ENCODE measurements at regions not wholly inside any gene's neighbourhood (a gene's known extent, or its start where the extent isn't known, plus 50 kb on each side); places are given as distances from the start of the nearest gene placed in this dataset.

DNA sequence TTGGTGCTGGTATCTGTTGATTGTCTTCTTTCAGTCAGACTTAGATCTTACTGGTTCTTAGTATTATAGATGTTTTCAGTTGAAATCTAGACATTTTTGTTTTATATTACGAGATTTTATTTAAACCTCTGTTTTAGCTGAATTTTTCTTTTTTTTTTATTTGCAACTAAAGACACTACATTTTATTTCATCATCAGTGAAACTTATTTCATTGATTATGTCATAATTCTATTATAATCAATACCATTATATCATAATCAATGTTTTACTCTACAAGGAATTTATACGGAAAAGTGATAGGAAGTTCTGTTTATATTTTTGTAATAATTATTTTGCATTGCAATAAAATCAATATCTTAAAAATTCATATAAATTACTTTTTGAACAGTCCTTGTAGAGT lies 477.4 kb upstream of the MDFIC2 start:
- no peak for DNase-seq

DNA sequence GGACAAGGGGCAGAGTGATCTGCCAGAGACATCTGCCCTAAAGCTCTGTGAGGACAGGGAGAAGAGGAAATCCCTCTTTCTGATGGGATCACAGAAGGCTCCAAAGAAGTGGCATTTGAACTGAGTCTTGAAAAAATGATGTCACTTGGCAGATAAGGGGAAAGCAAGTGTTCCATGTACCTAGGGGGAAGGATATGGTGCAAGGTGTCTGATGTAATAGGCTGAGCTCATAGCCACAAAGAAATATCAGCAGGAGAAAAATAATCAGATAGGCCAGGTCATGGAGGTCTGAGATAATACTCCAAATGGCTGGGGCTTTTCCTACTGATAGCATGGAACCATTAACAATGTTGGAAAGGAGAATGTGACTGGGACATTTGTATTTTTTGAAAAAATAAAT lies 468.4 kb upstream of the MDFIC2 start:
- DNase-seq: no peak

- no peak for DNase-seq
Measured at GRCh38 chr3:70779296-70779695, 466.9 kb upstream of the MDFIC2 start.

DNA sequence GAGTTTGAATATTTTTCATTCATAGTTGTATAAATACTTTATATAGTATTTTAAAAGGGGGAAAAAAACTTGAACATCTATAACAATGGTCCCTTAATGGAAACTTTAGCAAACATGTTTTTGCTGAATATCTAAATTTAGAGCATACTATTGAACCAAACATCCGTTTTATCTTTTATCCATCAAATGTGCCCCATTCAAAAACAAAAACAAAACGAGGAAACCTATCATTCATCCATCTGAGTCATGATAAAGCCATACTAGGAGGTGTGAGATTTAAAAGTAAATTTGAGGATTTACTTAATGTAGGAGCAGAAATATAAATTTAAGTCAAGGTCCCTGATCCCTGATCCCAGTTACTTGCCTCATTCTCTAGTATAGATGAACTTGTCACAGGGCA lies 463.6 kb upstream of the MDFIC2 start:
- no peak for DNase-seq

DNA sequence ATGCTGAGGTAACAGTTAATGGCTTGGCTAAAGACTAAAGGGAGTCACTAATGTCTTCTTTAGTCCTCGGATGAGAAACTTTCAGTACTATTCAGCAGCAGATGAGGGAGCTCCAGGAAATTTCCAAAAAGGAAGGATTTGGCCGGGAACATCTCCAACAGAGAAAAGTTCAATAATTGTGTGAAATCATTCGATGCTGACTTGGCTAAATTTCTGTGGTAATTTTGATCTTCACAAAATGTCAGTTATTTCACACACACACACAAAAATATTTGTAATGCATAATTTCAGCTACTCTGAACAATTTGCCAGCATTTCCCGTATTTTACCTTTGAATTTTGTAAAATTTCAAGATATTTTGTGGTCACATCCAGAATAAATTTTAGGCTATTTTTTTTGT lies 462.8 kb upstream of the MDFIC2 start:
- no peak for DNase-seq

DNA sequence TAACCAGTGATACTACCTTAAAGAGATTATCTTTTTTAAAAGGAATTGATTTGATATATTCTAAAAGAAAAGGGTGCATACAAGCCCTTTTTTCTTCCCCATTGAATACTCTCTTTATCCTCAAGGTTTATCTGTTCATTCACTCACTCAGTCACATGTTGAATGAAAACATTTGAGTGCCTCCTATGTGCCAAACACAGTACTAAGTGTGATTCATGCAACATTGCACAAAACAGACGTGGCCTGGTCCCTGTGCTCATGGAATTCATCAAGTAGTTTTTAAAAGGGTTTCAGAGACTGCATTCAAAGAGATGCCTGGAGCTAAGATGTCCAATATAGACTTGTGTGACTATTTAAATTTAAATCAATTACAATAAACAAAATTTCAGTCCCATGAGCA lies 462.2 kb upstream of the MDFIC2 start:
- DNase-seq: no peak

GRCh38 chr3:70771426-70772147 lies 459.1 kb upstream of the MDFIC2 start:
- DNase-seq: no peak

- DNase-seq: no peak
Measured at GRCh38 chr3:70770650-70771049, 458.2 kb upstream of the MDFIC2 start.

- no peak for DNase-seq
Measured at GRCh38 chr3:70766301-70766700, 453.9 kb upstream of the MDFIC2 start.

DNA sequence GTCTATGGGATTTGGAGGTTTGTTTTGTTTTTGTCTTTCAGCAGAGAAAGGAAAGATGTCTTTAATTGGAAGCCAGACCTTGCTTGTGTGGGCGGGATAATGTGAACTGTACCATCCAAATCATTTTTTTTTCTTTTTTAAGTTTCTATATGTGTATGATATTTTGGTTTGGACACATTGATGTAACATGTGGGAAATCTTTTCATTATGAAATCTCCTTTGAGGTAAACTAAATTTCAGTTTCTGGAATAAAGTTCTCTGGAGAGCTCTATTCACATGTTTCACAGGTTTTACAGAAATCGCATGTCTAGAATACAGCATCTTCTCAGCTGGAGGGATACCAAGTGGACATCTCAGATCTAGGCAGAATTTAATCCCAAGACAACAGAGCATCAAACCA lies 451.5 kb upstream of the MDFIC2 start:
- DNase-seq: no peak

GRCh38 chr3:70757658-70758057 lies 445.2 kb upstream of the MDFIC2 start:
- no peak for DNase-seq

GRCh38 chr3:70755526-70755925 lies 443.1 kb upstream of the MDFIC2 start:
- DNase-seq: no peak

DNA sequence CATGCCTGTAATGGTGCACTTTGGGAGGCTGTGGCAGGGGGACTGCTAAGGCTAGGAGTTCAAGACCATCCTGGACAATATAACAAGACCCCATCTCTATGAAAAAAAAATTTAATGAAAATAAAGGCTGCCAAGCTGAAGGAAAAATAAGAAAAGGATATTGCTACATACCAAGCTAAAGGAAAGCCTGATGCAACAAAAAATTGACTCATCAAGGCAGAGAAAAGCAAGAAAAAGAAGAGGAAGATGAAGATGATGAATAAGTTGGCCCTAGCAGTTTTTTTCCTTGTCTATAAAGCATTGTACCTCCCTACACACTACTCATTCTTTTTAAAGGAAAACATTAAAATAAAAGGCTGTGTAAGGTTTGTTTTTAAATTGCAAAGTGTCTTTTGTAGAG lies 441.9 kb upstream of the MDFIC2 start:
- no peak for DNase-seq

DNA sequence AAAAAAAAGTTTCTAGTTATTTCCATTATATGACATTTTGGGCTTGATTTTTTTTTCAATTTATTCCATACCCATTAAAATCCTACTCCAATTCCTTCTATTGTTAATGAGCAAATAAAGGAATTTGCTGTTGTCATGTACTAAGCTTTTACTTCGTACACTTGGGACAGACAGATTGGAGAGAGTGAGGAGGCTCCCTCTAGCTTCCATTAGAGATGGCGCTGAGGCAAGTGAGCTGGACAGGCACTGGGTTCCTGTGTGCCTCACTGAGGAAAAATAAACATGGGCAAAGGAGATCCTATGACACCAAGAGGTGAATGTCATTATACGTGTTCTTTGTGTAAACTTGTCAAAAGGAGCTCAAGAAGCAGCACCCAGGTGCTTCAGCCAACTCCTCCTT lies 441.1 kb upstream of the MDFIC2 start:
- no peak for DNase-seq

GRCh38 chr3:70752051-70752450 lies 439.6 kb upstream of the MDFIC2 start:
- DNase-seq: no peak

- DNase-seq: no peak
Measured at GRCh38 chr3:70749122-70749521, 436.7 kb upstream of the MDFIC2 start.

GRCh38 chr3:70748593-70748992 lies 436.2 kb upstream of the MDFIC2 start:
- no peak for DNase-seq

DNA sequence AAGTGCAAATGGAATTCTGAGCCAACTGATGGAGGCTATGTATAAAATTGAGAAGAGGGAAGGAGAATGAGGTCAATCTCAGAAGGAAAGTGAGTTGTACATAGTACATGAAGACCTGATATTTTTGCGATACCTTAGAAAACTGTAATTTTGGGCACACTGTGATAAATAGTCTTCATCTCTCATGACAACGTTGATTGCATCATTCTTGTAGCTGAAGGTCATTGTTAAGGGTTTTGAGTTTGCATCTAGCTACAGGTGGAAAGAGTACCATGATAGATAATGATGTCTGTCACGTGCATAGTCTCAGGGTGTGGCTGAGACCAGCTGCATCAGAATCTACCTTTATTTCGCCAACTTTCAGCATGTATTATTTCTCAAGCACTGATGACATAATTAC lies 435.4 kb upstream of the MDFIC2 start:
- no peak for DNase-seq

- no peak for DNase-seq
Measured at GRCh38 chr3:70744536-70744935, 432.1 kb upstream of the MDFIC2 start.

- DNase-seq: no peak
Measured at GRCh38 chr3:70743754-70744153, 431.3 kb upstream of the MDFIC2 start.

- no peak for DNase-seq
Measured at GRCh38 chr3:70742081-70742480, 429.6 kb upstream of the MDFIC2 start.

DNA sequence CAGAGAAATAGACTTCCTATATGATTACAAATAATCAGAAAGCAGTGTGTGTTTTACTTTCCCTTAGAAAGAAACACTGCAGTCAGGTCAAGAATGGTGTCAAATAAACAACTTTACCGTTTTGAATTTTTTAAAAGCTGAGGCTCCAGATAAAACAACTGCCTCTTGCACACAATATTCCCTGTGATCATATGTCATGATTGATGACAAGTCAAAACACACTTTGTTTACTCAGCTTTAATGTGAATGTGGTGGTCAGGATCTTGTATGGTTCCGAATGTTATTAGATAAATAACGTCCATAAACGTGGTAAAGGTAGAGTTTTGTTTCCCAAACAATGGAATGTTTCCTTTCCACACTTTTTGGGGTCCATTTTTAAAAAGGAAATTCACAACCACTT lies 428.4 kb upstream of the MDFIC2 start:
- no peak for DNase-seq

- no peak for DNase-seq
Measured at GRCh38 chr3:70740071-70740470, 427.6 kb upstream of the MDFIC2 start.

DNA sequence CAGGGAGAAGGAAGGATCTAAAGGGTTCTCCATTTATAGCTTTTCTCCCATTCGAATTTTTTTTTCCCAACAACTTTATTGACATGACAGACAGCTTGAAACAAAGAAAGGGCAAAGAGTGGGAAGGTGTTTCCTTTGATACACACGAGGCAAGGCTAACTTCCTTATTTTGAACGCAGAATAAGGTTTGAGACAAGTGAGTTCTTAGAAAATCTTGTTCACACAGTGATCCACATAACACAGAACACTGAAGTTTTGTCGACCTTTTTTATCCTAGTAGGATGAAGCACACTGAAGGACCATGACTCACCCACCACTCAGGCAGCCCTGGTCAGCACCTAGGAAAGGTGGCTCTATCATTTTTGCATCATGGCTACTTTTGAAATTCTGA lies 425.8 kb upstream of the MDFIC2 start:
- no peak for DNase-seq

DNA sequence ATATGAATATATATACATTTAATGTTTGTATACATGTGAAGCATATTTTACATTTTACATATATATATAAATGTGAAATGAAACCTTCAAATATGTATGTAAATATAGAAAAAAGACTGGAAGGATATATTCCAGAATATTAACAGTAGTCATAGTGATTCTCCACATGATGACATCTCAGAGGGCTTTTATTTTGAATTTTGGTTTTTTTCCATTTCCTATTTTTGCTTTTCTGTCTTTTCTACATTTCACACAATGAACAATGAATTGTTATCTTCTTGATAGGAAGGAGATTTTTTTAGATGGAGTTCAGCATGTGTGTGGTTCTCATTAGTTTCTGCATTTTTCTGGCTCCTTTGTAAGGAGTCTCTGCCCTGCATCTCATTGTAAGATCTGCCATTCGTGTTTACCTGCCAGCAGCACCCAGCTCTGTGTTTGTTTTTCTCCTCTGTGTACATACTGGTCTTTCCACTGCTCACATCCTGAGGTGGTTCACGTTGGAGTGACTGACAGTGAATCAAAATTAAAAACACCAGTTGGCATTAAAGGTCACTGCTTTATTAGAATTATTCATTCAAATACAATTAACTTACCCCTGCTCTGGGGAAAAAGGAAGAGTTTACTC lies 425.3 kb upstream of the MDFIC2 start:
- DNase-seq: no peak

All from stimulated activated naive CD4-positive, alpha-beta T cell treated with Interleukin-2 at 50 U/mL for 16 hours (primary cell).